GM21367 (cell line): ENCODE measurements at regions not wholly inside any gene's neighbourhood (a gene's known extent, or its start where the extent isn't known, plus 50 kb on each side); places are given as distances from the start of the nearest gene placed in this dataset.

Source experiments
- ATAC-seq: cut with Tn5 transposase; IDR thresholded peaks from one replicate; pipeline ENCODE4 v1.9.1; 2021; ENCODE audit not compliant: unreplicated experiment

DNA sequence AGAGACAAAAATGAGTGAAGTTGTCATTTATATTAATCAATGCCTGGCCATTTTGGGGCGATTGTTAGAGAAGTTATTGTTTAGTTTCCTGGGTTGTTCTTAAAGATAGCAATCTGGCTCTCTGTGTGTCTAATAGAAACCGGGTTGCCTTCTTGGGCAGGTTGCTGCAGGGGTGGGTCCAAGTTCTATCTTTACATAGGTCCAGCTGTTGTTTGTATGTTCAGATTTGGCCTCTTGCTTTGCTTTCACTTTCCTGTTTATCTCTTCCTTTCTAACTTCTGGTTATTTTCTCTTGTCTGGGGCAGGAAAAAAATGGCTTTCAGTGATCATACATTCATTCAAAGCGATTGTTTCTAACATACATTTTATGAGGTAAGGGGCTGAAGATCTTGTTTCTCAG is 128.4 kb upstream of the NOX3 start:
- no peak for ATAC-seq

DNA sequence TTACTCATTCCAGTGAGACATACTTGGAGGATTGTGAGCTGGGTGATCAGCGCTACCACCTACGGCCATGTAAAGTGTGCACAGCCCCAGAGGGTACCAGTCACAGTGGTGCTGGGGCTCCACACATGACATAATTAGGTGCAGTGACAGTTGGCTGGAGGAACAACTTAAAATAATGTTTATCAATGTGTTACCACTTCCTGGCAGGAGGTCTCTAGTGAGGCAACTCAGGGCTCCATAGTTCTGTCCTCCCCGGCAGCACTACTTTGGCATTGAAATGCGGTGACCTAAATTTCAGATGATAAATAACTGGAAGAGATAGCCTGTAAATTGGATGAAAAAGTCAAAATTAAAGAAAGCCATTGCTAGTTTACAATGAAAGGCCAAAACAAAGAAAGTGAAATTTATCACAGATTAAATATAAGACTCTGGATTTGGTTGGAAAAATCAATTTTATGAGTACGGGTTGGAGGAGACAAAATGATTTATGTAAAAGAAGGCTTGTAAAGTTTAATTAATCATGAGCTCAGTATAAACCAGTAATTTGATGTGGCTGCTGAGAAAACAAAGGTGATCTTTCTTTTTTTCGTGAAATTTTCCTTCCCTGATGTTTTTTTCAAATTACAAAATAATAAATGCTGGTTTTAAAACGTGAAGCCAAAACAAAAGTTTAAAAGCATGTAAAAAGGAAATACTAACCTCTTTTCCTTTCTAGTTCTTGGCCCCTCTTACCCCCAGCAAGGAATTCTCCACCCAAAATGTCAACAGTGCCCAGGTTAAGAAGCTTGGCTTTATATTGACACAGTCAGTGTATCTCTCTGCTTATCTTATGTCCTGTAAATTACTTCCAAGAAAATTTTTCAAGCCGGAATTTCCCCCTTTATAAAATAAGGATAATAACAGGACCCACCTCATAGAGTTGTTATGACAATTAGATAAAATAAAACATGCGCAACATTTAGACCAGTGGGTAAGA is 126.7 kb upstream of the NOX3 start:
- ATAC-seq = no peak

DNA sequence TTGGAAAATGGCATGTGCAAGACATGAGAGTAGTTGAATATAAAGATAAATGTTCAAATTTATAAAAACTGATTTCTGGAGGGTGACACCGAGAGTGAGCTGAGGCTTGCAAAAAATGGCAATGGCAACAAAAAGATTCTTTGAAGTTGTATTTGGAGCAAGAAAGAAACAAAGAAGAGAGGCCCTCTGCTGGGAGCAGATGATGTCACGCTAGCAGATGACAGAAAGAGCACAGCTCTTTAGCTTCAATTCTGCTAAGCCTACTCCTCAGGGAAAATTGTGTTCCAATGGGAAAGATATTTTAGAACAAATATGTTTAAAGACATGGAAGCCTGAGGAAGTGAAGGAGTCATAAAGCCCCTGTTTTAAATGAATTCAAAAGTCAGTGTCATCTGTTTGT is 125.3 kb upstream of the NOX3 start:
- no peak for ATAC-seq

DNA sequence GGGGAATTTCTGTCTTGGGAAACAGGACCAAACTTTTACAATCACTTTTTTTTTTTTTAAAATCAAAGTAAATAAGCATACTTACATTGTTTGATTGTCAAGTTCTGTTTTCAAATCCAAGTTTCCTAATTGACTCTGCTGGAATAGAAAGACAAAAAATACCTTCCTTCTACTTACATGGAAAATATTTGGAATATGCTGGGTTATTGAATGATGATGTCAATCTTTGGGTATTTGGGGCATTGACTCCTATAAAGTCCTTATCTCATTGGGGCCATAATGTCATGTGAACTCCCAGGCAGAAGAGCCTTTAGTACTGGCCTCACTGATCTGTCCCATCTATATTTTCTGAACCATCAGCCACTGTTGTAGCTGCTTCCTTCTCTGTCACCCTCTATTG is 122.6 kb upstream of the NOX3 start:
- ATAC-seq = no peak

DNA sequence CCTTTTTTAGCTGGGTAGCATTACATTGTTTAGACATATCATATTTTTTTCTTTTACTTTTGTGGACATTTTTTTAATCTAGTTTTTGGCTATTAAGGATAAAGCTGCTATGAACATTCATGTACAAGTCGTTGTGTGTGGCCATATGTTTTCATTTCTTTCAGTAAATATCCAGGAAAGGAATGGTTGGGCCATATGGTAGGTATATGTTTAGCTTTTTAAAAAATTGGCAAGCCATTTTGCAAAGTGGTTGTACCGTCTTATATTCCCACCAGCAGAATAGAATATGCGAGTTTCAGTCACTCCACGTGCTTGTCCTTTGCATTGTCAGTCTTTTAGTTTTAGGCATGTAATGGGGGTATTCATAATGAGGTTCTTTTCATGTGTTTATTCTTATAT is 106.3 kb upstream of the NOX3 start:
- no peak for ATAC-seq

DNA sequence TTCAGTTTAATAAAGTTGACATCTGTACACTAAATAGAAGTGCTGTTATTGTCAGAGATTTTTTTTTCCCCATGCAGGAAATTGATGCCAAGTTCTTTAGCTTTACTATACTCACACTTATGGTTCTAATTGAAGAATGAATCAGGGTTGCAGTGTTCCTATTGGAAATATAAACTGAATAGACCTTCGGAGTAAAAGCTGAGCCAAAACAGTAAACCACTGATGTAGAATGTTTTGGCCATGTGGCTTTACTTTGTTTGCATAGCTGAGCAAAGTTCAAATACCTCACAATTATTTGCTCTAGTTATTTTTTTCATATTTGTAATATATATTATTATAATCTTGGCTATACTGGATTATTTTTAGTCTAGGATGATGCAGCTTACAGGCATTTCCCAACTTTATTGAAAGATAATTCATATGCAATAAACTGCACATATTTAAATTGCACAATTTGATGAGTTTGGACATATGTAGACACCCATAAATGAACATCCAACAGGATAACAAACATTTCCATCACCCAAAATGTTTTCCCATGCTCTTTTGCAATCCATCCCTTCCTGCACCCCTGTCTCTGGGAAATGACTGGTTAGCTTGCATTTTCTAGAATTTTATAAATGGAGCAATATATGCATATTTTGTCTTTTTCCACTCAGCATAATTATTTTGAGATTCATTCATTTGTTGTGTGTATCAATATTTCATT is 105.8 kb upstream of the NOX3 start:
- ATAC-seq = no peak

DNA sequence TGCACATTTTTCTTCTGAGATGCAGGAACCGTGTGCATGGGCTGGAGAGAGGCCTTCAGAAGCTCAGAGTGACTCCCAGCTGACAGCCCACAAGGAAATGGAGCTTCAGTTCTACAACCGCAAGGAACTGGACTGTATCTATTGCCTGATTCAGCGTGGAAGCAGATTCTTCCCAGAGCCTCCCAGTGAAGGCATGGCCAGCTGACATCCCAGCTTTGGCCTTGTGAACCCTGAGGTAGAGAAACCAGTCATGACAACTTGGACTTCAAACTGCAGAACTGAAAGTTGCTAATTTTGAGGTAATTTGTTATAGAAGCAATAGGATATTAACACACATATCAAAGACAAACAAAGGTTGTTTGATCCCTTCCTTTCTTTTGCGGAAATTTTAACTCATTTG is 94.3 kb upstream of the NOX3 start:
- ATAC-seq = no peak

DNA sequence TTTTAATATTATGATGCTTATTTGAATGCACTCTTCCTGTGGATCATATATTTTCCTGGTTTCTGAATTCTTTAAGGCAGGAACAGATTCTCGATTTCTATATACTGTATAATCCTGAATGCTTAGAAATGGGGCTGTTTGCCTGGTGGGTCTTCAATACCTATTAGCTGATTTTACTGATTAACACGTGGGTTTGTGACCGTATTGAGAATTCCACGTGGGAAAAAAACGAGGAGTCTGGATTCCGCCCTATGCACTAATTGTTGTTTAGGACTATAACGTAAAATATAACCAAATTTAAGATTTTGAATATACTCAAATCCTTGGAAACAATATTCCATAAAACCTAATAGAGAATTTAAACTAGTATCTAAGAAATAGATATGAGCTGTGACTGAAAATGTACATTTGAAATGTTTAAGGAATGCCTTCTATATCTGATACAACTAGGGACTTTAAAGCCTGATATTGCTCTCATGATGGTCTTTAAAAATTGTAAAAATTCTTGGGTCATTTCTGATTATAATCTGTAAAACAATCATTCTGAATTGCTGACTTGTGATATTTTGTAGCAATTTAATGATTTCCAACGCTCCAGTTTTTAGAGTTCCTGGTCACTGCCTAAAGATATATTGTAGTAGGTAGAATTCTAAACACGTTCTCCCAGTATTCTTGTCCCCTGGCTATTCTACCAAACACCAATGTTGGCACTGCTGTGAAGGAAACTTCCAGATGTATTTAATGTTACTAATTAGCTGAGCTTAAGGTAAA is 93.6 kb upstream of the NOX3 start:
- ATAC-seq = no peak

DNA sequence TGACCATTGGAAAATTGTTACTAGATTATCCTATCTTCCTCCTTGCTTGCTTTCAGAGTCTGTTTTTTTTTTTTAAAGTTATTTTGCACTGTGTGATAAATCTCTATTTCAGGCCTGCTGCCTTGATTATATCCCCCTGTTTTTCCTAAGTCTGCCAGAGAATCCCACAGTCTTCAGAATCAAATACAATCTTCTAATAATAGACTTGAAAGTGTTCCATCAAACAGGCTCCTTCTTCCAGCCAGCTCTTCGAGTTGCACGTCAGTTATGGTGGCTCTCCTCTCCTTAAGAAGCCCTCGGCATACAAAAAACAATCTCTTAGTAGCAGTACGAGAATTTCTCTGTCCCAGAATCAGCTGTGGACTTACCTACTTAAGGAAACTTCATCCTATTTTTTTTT is 92.9 kb upstream of the NOX3 start:
- no peak for ATAC-seq

DNA sequence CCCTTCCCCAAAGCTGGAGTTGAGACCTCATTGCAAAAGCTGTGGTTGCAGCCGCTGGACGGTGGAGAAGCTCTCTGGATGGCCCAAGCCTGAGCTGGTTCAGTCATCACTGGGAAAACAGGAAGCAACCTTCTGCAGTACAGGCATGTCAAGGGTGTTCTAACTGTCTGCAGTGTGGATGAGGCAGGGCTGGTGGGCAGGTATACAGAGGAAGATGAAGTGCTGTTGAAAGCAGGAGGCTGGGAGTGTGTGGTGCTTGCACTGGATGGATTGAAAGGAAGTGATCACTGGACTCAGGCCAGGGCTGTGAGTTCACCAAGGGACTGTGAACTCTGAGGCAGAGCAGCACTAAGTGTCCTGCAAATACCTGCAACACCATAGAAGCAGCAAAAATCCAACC is 89.0 kb upstream of the NOX3 start:
- ATAC-seq = no peak

DNA sequence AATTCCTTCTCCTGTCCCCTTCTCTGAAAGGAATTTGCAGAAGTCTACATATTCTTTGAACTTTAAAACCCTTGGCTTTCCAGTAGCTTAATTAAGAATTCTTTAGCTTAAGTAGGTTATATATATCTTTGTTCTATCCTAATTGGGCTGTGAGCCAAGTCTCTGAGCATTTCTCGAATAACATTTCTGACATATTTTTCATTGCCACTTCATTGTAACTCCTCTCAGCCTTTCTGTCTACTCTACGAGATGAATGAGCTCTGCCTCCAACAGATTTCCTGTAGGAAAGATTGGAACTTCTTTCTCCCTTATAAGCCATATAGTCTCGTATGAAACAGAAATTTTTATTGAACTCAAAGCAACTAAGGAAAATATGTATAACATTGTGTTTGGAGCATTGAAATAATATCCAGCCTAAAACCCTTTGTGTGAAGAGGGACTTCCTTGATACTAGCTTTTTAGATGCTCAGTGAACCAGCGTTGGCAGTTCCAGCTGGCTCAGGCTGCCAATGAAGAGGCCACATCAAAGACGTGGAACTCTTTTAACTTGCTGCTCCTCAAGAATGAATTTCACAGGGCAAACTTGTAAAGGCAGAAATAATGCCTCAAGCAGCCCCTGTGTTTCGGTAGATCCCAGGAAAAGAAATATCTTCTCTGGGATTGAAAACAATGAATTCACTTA is 87.7 kb upstream of the NOX3 start:
- ATAC-seq = no peak

DNA sequence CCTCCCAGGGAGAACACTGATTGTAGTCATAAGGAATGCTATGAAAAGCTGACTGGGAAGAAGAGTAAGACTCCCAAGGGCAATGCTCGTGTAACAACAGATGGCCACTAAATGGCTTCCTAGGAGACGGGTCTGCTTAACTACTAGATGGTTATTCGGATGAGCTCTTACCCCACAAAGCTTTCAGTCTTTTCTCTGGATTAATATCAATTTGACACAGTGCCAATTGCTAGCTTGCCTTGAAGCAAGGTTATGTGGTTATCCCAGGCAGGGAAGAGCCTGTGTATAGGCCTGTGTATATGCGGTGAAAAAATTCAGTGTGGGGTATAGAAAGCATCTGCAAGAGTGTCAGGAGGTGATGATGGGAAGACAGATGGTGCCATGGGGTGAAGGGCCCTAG is 86.4 kb upstream of the NOX3 start:
- ATAC-seq = no peak

DNA sequence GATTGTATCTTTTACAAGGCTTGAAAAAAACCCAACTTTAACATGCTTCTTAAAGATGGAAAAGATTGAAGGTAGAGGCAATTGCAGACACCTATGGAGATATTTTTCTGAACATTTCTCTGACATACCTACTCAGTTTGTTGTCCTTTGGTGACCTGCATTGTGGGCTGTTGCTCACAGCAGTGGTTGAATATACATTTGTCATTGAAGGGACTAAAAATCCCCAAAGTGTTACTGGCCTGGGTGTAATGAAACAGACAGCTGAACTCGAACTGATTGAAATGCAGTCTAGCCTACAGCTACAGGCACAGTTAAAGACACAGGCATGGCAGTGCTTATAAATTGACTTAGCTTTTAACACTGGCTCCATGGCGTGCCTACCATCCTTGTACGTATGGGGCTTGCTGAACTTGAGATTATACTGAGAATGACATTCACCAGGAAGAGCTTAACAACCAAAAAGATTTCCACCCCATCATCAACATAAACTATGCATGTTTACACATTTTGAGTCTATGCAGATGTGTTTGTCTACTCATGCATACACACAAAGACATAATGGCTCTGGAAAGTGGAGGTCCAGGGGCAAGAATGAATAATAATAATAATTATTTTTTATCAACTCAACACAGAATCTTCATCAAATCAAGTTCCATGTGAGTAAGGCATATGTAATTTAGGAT is 83.2 kb upstream of the NOX3 start:
- no peak for ATAC-seq

DNA sequence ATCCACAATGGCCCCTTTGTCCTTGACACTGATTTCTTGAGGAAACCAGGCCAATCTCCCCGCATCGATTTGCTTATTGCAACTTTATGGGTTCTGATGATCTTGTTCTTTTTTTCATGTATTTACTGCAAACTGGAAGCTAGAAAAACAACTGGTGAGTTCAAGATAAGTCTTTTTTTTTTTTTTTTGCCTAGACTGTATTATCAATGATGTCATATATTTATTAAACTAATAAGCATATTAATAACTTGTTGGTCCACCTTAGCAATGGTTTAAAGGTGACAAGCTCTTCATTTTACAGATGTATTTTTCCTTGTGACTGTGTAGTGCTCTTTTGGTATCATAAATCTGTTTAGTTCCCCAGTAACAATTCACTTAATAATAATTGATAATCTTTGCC is 79.0 kb upstream of the NOX3 start:
- ATAC-seq = no peak

DNA sequence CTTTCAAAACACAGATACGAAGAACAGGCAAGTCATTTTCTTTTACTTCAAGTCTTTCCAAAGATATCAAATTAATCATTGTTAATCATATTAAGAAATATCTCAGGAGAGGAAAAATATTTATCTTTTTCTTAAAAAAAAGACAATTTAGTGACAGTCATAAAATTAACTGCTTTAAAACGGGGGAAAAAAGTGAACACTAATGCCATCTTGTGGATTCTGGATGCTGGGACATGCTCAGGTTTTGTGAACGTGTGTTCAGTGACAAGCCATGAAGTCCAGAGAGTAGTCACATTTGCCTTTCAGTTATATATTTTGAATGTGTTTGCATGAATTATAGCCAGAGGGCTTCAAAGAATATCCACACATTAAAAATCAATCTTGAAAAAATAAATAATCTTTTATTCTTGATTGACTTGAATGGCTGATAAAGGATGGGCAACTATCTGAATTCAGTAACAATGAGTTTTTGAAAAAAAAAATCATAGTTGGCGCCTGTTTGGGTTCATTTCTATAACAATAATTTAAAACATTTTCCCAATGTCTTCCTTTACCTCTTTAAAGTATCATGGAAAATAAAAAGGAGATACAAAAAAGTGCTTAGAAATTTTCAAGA is 74.7 kb upstream of the NOX3 start:
- peak; percentile 68 for ATAC-seq

DNA sequence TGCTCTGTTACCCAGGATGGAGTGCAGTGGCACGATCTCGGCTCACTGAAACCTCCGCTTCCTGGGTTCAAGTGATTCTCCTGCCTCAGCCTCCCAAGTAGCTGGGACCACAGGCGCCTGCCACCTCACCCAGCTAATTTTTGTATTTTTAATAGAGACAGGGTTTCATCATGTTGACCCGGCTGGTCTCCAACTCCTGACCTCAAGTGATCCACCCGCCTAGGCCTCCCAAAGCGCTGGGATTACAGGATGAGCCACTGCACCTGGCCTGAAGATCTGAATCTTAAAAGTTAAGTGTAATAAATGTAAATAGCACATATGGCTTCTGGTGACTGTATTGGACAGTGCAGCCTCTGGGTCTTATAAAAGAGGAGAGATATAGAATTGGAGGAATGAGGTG is 74.2 kb upstream of the NOX3 start:
- ATAC-seq = peak; percentile 11

DNA sequence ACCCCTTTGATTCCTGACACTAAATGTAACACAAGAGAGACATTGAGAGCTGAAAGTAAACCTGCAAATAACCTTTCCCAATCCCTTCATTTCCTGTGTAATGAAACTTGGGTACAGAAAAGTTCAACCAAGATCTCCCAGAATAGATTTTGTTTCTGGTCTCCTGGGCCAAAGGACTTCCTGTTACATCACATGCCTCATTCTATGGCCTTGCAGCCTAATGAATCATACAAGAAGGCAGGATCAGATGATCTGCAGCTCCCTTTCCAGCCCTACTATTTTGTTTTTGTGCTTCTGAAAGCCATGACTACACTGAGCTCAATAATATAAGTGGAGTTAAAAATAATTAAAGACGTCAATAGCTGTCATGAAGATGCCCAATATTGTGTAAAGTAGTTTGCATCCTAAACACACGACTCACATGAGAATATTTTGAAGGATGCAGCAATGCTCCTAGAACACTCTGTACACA is 73.4 kb upstream of the NOX3 start:
- ATAC-seq = peak; percentile 56

DNA sequence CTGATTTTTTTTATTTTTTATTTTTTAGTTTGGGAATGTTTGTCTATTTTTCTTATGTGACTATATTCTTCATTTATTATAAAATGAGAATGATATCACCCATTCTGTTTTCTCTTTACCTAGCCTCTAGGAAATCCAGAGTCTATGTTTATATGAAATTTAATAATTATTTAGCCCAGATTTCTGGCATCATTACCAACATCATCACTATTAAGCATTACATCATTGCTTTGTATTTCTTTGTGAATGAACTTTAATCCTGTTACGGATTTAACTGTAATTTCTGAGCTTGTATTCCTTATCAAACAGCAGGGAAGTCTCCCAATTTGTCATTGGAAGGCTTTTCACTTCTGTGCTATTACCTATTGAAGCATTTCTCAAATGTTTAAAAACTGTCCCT is 72.7 kb upstream of the NOX3 start:
- ATAC-seq = no peak

DNA sequence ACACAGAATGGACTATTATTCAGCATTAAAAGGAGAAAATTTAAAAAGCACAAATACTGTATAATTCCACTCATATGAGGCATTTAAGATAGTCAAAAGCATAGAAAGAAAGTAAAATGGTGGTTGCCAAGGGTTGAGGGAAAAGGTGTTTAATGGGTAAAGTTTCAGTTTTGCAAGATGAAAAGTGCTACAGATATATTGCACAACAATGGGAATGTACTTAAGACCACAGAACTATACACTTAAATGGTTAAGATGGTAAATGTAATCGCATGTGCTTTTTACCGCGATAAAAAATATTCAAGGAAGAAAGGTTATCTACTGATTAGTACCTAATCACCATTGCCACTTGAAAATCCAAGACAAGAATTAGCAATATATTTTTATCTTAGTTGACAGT is 71.8 kb upstream of the NOX3 start:
- ATAC-seq = no peak
